DLD1 (cell line): ENCODE measurements at regions not wholly inside any gene's neighbourhood (a gene's known extent, or its start where the extent isn't known, plus 50 kb on each side); places are given as distances from the start of the nearest gene placed in this dataset.
"Not testable (repeated sequence)": the region's sequence is repeated elsewhere in the genome, so short reads cannot be mapped to it uniquely, and the experiment has no call there.

Experiments
- in situ Hi-C: cut with HindIII; loops from 2 replicates; pipeline ENCODE4 v1.10.0; 2017; ENCODE audit warnings: low sequenced_read_pairs

DNA sequence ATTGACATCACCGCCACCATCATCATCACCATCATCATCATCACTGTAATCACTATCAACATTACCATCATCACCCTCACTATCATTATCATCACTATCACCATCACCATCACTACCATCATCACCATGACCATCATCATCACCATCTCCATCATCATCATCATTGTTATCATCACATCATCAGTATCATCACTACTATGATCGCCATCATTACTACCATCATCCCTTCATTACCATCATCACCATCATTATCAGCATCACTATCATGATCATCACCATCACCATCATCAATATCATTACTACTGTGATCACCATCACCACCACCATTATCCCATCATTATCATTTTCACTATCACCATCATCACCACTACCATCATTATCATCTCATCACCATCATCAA is 368.3 kb downstream of the SEC14L1 start:
- in situ Hi-C loops, result no loop called here

GRCh38 chr17:77509599-77509998 is 368.8 kb downstream of the SEC14L1 start:
- in situ Hi-C loops, result no loop called here

DNA sequence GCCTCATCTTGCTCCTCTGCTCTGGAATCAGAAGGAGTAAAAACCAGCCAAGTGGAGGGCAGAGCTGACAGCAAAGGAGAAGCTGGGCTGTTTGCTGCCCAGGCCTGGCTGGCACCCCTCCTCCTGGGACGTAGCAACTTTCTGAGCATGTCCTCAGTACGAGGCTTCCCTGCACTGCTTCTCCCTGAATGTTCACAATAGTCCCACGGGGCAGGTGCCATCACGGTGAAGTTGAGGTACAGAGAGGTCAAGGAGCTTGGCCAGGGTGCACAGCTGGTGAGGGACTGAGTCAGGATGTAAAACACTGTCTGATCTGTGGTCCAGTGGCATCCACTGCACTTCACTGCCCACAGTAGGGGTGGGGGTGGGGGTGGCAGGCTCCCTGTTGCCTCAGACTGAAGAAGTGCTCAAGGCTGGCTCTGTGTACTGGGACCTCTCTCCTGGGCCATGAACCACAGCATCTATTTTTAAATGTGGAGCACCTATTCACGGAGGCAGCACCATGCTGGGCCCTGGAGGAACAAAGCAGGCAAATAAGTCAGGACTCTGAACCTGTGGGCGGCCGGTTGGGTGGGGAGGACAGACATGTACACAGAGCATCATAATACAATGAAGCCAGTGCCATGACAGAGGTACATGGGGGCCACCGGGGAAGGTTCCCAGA is 369.5 kb downstream of the SEC14L1 start:
- in situ Hi-C loops, result no loop called here

GRCh38 chr17:77511514-77512061 is 370.8 kb downstream of the SEC14L1 start:
- in situ Hi-C loops, result no loop called here

GRCh38 chr17:77512062-77512946 is 371.5 kb downstream of the SEC14L1 start:
- in situ Hi-C loops, result no loop called here

DNA sequence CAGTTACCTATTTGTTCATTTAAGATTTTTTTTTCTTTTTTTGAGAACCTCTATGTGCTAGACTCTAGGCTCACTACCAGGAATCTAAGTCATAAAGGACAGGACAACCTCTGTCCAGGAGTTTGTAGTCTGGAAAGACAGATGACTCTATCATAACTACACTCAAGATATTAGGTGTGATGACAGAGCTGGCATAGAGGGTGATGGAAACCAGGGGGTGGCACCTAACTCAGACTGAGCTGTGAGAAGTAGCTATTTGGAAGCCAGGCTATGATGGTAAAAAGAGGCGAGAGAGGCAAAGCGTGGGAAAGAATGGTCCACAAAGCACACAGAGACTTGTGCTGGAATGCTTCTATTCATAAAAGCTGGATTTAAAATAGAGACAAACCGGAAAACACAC is 372.3 kb downstream of the SEC14L1 start:
- in situ Hi-C loops, result no loop called here

DNA sequence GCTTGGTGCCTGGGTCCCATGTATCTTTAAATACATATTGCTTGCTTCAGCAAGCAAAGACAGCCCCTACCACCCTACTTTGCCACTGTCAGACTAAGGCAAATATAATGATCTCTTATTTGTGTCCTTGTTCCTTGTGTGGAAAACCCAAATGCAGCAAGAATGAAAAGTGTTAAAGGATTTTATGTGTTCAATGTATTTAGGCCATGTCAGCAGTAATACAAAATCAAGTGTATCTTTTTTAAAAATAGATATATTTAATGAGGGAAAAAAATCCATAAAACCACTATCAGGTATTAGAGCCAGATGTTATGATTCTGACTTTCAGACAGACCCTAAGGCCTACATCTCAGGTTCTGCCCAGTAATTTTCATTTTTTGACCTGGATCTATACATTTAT is 374.5 kb downstream of the SEC14L1 start:
- in situ Hi-C loops, result no loop called here

DNA sequence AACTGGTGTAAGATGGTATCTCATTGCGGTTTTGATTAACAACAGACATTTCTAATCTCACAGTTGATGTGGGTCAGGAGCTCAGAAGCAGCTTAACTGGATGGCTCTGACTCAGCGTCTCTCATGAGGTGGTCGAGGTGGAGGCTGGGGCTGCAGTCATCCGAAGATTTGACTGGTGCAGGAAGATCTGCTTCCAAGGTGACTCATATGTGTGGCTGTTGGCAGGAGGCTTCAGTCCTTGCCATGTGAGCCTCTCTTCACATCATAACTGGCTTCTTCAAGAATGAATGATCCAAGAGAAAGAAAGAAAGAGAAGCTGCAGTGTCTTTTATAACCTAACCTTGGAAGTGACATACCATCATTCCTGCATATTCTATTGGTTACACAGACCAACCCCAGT is 376.1 kb downstream of the SEC14L1 start:
- in situ Hi-C loops, result no loop called here

- in situ Hi-C loops, result no loop called here
Measured at GRCh38 chr17:77521076-77521475, 380.3 kb downstream of the SEC14L1 start.

DNA sequence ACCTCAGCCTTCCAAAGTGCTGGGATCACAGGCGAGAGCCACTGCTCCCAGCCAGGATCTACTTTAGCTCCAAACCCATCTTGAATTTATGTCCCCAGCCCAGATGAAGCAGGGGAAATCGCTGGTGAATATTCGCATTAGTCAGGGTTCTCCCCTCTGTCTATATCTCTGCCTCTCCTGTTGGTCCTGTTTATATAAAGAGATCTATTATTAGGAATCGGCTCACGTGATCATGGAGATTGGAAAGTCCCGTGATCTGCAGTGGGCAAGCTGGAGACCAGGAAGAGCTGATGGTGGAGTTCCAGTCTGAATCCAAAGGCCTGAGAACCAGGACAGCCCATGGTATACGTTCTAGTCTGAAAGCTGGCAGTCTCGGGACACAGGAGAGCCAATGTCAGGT is 382.8 kb downstream of the SEC14L1 start:
- in situ Hi-C loops, result no loop called here

GRCh38 chr17:77526259-77526711 is 385.5 kb downstream of the SEC14L1 start:
- in situ Hi-C loops, result no loop called here

DNA sequence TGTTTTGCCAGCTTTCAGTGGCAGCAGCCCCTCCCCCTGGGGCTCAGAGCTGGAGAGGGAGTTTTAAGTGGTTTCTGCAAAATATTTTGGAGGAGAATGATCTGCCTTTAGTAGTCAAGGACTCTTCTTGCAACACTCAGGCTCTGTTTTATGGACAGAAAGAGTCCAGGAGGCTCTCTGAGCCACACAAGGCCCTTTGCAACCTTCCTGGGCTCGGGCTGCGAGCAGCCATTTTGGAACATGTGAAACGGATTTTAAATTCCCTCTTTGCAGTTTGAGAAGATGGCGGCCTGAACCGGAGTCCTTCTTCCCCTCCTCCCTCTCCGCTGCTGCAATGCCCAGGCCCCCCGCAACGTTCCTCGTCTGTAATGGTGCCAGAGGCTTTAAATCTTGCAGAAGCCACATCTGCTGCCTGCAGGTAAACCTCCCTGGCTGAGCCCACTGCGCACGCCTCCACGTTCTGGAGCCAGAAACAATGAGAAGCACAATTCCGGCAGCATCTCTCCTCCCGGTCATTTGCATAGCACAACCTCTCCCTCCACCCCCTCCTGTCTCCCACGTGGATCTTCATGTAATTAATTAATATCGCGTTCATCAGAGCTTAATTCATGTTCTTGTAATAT is 386.1 kb downstream of the SEC14L1 start:
- in situ Hi-C loops, result no loop called here

GRCh38 chr17:77527409-77527808 is 386.6 kb downstream of the SEC14L1 start:
- in situ Hi-C loops, result no loop called here

- in situ Hi-C loops, result no loop called here
Measured at GRCh38 chr17:77527836-77528505, 387.2 kb downstream of the SEC14L1 start.

DNA sequence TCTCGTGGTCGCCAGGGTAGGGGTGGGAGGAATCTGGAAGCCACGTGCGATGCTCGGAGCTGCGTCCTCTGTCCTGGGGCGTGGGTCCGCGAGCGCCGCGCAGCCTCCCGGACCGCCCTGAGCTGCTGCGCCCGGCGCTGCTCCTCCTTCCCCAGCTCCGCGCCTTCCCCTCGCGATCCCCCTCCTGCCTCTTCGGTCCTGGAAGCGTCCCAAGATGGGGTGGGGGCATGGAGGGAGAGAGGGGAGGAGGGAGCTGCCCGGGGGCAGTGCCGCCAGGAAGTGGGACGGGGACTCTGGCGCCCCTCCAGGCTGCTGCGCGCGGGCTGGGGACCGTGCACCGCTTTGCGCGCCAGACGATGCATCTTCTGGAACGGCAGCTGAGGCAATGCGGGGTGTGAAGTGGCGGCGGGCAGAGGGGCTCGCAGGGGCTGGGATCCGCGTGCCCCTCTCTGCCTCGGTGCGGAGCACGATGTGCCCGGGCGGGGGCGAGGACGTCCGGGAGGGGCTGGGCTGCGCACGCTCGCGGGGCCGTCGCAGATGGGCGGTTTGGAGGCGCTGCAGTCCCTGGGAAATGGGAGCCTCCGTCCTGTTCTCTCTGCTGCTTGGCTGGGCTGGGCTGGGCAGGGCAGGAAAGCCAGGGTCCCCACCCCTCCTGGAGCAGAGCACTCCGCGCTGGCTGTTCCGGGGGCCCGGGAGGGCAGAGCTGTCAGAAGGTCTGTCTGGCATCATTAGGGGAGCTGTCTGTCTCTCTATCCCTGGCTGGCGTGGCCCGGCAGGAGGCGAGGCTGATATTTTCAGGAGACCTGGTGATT is 388.0 kb downstream of the SEC14L1 start:
- in situ Hi-C loops, result no loop called here

- in situ Hi-C loops, result no loop called here
Measured at GRCh38 chr17:77529328-77529650, 388.5 kb downstream of the SEC14L1 start.

DNA sequence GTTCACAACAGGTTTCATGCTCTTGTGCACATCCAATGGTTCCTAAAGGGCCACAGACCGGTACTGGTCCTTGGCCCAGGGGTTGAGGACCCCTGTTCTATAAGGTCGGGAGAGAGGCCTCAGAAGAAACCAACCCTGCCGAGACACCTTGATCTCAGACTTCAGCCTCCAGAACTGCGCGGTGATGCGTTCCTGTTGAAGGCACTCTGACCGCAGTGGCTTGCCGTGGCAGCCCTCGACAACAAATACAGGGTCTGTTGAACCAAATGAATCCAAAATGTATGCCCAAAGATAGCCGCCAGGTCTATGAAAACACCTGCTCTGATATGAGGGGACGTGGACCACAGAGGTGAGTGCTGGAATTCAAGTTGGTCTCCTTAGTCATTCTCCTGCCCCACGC is 389.8 kb downstream of the SEC14L1 start:
- in situ Hi-C loops, result no loop called here

DNA sequence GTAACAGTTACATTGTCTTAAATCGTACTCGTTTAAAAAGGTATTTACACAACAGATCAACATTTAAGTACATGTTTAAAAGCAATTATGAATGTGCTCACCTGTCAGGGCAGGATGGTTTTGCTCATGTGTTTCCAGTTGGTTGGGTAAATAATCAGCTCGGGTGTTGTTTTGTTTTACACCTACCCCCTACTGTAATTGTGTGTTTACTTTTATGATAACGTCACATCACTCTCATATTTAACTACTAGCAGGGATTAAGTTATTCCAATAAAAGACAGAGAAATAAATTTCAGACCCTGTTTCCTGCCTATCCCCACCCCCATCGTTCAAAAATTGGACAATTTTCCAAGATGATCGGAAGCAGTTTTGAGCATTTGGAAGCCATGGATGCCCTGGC is 390.2 kb downstream of the SEC14L1 start:
- in situ Hi-C loops, result no loop called here

GRCh38 chr17:77531641-77532040 is 390.9 kb downstream of the SEC14L1 start:
- in situ Hi-C loops, result no loop called here

- in situ Hi-C loops, result not testable (repeated sequence)
Measured at GRCh38 chr17:77533697-77534096, 392.9 kb downstream of the SEC14L1 start.
